ENCODE measurements at regions not wholly inside any gene's neighbourhood (a gene's known extent, or its start where the extent isn't known, plus 50 kb on each side); places are given as distances from the start of the nearest gene placed in this dataset.
"Not testable (repeated sequence)": the region's sequence is repeated elsewhere in the genome, so short reads cannot be mapped to it uniquely, and the experiment has no call there.

DNA sequence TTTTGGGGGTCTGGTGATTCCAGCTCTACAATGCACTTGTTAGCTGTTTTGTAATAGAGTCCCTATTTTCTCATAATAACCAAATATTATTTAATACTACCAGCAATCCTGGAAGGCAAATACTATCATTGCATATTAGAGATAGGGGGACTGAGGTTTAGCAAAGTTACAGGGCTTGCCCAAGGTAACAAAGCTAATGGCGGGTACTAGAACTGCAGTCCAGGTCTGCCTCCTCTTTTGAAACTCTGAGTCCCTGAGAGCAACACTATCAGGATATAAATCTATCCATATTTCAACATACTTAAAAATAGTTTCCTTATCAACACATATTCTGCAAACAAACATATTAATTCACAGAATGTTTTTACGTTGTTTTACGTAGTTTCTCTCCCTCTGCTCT, 235.5 kb upstream of the ACVR2A start:
- DNase-seq (ENCODE audit: low spot score) = no peak

DNA sequence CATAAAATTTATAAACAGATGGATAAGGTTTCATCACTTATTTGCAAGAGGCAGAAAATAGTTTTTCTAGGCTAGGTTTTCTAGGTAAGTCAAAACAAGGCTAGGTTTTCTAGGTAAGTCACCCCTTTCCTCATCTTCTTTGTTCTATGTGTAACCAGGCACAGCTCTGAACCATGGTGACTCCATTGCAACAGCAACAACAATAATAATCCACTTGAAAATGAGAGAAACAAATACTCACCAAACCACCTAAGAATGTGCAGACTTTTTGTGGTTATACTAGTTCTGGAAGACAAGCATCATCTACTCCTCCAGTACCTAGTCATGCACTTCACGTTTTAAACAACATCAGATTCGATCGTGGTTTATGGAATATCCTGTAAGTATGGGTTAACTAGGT, 237.4 kb upstream of the ACVR2A start:
- DNase-seq (ENCODE audit: low spot score) = no peak

DNA sequence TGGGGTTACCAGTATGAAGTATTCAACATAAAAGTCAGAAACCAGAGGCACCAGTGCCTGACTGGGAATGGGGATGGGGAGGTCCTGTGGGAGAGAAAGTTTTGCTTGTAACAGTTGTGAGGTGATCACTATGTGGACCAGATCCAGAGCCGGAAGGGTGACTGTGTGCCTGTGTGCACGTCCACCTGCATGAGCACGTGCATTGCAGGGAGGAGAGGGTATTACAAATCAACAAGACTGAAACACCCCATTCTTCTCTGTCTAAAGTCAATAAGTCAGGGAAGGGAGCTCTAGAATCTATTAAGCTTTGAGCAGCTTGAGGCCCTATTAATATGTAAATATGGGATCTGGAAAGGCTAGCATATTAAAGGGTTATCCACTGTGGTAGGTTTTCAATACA, 241.0 kb upstream of the ACVR2A start:
- DNase-seq (ENCODE audit: low spot score) = no peak

DNA sequence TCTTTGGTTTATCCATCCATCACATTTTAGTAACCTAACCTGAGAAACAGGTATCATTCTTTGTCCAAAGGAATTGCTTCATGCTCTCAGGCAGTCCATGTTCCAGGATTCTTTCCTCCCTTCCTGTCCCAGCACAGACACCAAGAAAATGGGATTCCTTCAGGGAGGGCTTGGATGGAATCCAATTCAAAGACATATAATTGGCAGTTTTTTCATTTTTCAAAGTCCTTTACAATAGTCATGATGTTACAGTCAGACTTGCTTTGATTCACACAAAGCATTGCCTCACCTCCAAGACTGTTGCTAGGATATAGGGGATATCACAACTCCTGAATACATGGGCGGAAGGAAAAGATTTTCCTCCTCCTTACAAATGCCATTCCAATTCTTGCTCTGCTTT, 241.4 kb upstream of the ACVR2A start:
- no peak for DNase-seq (ENCODE audit: low spot score)

DNA sequence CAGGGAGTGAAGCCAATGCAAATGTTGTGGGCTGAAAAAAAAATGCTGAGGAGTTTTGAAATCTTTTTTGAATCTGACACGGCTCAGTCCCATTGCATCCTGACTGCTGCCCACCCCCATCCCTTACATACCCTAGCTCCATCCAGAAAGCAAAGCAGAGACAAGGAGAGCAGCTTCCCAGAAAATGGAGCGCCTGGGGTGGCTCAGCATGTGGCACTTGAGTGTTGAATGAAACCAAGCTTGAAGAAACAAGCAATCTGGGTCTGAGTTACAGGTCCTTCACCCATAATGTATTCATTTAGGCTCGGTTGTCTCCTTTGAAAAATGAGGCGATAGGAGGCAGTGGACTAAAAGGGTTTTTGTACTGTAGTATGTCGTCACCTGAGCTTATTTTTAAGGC, 244.2 kb upstream of the ACVR2A start:
- DNase-seq (ENCODE audit: low spot score) = no peak

DNA sequence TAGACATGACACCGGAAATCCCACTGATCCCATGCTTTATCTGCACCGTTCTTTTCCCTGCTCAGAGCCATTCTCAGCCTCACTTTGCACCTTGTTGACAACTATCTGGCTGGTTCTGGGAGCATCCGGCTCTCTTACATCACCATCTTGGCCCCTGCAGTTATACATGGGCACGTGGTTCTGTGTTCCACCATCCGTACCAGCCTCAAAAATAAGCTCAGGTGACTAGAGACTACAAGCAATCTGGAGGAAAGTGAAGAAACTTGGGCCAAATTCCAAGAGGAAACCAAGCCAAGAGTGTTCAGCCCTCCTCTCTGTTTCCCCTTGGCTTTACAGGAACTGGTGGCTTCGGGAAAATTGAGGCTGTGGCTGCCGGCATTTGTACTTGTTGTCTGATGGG, 244.6 kb upstream of the ACVR2A start:
- no peak for DNase-seq (ENCODE audit: low spot score)

GRCh38 chr2:147595200-147595599, 249.6 kb upstream of the ACVR2A start:
- DNase-seq (ENCODE audit: low spot score) = no peak

DNA sequence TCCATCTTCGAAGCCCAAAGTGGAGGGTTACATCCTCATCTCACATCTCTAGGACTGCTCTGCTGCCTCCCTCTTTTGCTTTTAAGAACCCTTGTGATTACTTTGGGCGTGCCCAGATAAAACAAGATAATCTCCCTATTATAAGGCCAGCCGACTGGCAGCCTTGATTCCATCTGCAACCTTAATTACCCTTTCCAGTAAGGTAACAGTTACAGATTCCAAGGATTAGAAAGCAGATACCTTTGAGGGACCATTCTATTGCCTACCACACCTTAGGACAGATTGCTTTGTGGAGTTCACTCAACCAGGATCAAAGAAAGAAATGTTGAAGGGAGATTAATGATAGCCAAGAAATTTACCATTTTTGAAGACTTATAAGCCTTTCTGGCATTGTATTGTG, 250.8 kb upstream of the ACVR2A start:
- no peak for DNase-seq (ENCODE audit: low spot score)

DNA sequence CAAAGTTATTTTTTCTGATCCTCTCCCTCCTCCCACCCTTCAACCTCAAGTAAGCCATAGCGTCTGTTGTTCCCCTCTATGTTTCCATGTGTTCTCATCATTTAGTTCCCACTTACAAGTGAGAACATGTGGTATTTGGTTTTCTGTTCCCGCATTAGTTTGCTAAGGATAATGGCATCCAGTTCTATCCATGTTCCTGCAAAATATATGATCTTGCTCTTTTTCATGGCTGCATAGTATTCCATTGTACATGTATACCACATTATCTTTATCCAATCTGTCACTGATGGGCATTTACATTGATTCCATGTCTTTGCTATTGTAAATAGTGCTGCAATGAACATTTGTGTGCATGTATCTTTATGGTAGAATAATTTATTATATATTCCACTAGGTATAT, 252.0 kb upstream of the ACVR2A start:
- DNase-seq (ENCODE audit: low spot score) = not testable (repeated sequence)

DNA sequence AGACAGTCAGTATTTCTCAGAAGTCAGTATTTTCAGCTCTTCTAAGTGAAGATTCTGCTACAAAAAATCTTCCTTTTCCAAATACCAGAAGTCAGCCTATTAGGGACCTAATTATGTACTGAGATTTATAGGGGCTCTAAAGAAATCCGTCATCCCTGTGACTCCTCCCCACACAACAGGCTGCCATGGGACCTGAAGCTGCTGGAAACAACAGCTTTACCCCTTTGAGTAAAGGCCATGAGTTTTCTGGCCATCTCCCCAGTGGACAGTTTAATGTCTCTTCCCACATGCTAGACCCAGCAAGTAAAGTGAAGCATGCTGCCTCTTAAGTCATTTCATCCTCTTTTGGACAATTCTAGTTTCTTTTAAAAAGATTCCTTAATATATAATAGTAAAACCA, 255.7 kb upstream of the ACVR2A start:
- DNase-seq (ENCODE audit: low spot score) = no peak

DNA sequence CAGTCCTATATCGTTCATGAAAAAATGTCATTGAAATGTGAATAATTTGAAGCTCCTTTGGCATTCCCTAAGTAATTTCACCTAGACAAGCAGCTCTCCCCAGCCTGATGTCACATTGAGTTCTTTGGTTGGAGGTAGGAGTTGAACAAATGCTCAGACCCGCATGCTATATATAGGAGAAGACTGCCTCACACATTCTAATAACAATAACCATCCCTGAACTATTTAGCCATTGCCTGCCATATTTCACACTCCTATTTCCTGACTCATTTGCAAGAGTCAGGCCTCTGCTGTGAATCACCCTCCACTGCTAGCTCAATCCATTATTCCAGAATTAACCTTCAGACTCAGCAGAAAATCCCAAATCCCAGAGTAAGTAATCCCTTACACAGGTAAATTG, 256.6 kb upstream of the ACVR2A start:
- no peak for DNase-seq (ENCODE audit: low spot score)

DNA sequence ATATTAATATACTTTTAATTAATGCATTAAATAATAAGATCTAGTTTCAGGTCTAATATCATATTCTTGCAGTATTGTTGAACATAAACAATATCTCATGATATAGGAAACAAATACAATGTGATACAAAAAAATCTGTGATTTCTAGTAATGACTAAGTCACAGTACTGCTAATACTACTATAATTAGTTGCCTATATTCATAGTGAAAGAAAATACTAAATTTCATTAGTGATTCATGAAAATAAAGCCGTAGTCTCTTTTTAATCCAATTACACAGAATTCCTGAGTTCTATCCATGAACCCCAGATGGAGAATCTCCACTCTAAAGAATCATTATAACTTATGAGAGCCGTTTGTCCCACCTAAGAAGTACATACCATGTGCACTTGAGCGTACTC, 266.3 kb upstream of the ACVR2A start:
- DNase-seq (ENCODE audit: low spot score) = no peak

DNA sequence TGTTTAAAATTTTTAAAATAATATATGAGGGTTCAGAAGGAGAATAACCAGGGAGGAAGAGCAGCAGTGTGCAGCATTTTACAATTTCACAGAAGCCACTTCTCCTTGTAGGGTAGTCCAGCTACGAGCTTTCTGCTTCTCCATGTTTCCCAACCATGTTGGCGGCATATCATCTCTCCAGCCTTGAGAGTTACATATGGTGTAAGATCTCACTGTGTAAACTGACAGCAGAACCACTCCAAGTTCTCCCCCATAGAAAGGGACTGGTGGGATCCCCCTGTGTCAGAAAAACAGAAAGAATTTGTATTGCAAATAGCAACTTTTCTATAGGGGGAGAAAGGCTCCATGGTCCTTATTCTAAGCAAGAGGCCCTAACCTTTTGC, 266.8 kb upstream of the ACVR2A start:
- no peak for DNase-seq (ENCODE audit: low spot score)

GRCh38 chr2:147577323-147577997, 267.4 kb upstream of the ACVR2A start:
- no peak for DNase-seq (ENCODE audit: low spot score)

DNA sequence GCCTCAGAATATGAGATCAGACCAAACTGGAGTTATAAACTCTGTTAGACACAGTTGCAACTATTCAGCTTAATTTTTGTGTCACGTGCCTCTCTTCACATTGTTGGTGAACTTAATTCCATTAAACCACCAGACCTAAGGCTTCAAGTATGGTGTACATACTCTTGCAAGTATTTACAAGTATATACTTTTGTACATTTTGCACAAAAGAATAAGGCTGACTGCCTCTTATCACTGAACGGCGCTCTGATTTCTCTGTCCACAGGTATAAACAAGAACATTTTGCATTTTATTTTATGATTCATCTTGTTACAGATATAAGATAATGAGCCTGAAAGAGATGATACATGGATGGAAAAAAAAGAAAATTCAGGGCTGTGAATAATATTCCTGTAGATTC, 269.7 kb upstream of the ACVR2A start:
- no peak for DNase-seq (ENCODE audit: low spot score)

DNA sequence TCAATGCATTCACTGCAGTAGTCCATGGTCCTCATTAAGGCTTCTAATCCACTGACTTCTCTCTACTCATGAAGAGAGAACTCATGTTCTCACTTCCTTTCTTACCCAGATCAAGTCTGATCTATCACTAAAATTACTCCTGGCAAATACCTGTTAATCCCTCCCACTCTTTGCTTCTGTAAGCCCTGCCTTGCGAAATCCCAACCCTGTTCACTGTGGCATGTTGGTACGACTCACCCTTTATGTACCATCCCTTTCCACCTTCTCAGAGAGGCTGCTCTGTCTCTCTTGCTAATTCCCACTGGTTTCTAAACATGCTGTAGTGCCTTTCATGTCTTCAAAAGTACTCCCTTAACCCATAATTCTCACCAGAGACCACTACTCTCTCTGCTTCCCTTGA, 272.2 kb upstream of the ACVR2A start:
- DNase-seq (ENCODE audit: low spot score) = no peak

GRCh38 chr2:147569426-147569825, 275.4 kb upstream of the ACVR2A start:
- DNase-seq (ENCODE audit: low spot score) = no peak

- no peak for DNase-seq (ENCODE audit: low spot score)
Measured at GRCh38 chr2:147568109-147568508, 276.7 kb upstream of the ACVR2A start.

DNA sequence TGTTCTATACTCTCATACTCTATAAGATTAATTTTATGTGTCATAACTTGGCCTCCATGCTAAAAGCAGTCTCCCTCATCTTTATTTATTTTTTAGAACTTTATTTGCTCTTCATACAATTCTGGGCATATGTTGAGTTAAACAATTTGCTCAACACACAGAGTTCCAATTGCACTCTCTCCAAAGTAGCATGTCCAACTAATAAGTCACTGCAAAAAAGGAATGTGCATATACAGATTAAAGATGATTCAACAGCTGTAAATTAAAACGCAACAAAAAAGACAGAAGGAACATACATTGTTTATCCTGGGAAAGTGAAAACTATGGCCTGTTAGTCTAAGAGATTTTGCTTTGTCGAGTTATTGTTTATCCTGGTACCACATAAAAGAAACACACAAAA, 277.7 kb upstream of the ACVR2A start:
- no peak for DNase-seq (ENCODE audit: low spot score)

DNA sequence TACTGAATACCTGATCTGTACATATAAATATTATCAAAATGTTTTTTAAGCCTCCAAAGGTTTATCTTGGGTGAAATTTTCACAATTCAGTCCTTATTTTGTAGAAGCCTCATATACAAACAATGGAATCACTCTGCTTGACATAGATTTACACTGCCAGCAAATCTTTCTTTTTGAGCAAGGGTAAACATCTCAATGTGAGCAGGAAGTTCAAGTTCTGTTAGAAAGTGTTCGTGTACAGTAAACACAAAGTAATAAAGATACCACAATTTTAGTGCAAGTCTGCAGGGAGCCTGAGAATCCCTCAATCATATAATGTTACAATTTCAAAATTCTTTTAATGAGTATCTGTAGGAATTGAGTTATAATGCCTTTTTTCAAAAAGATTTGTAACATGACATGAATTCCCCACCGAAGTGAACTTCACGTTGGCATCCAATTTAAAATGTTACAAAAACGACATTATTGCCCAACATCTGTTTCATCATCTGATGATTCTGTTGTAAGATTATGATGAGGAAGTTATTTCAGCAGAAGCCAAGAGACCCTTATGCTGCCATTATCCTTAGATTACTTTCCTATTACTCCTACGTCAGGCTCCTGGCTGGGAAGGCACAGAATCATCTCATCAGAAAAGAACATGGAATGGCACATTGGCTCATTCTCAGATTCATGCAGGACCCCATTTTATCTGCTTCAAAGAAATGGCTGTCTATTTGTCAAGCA, 283.9 kb upstream of the ACVR2A start:
- no peak for DNase-seq (ENCODE audit: low spot score)

DNA sequence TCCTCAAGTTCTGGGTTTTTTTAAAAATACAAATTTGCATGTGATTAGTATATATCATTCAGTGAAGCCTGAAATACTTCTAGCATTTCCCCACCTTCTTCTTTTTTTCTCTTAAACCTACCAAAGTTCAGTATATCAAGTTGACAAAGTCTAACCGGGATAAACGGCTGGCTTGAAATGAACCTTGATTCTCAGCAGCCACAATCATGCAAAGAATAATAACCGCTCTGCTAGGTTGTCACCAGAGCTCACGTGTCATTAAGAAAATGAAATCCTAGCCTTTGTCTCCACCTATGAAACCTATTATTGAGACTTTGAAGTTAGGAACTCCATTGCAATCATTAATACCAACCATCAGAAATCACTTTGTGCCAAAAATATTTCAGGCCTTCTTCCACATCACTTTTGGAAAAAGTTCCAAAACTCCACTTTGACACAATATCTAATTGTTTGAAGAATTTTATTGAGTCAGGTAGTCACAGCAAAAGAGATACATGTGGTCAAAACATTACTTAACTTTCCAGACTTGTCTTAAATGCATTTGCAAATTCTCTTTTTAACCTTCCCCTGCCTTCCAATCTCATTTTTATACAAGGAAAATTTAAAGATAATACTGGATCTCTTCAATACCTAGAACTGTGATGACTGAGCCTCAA, 285.6 kb upstream of the ACVR2A start:
- DNase-seq (ENCODE audit: low spot score) = no peak

DNA sequence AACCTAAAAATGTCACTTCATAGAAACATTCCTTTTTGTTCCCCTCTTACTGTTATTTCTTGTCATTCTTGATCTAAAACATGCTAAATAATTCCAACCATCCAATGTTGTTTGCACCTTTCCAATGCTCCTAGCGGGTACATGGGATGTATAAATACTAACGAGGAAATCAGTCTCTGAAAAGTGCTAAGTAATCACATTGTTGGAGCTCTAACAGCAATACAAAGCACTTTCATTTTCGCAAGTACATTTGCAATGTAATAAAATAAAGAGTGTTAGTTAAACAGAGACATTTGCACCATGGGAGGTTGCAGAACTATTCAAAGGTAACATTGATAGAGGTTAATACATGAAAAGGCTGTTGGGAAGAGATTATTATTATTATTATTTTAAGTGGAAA, 286.2 kb upstream of the ACVR2A start:
- DNase-seq (ENCODE audit: low spot score) = no peak

GRCh38 chr2:147554521-147555107, 290.2 kb upstream of the ACVR2A start:
- no peak for DNase-seq (ENCODE audit: low spot score)

Data from kidney capillary endothelial cell (primary cell).